ENCODE measurements at regions not wholly inside any gene's neighbourhood (a gene's known extent, or its start where the extent isn't known, plus 50 kb on each side); places are given as distances from the start of the nearest gene placed in this dataset.
A peak's percentile ranks its signal among the peaks of the same experiment; 100 is the strongest.

DNA sequence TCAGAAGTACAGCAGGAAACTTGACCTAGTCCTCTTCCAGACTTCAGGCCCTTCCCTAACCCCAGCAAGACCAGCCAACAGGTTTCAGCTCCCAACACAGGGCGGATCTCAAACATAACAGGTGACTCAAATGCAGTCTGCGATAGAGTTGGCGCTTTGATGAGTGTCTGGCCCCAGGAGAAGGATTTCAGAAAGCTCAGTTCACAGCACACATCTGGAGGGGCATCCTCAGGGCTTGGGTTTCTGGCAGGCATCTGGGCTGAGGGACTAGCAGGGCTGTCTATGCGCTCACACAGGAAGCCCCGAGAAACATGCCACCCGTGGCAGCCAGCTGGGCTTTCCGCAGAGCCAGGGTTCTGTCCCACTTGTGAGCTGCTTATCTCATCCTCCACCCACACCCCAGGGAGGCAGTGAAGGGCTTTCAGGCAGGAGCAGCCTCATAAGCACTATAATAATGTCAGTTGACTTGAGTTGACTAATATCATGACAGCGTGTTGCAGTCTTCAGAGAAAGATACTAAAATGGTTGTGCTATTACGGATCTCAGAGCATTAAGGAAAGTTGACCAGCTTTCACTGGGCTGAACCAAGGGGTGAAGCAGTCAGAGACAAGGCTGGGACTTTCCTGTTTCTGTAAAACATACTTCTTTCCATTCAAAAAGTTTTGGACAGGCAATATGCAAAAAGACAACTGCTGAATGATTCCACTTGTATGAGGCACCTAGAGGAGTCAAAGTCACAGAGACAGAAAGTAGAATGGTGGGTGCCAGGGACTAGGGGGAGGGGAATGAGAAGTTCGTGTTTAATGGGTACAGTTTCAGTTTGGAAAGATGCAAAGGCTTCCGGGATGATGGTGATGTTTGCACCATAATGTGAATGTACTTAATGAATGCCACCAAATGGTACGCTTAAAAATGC, 233.0 kb upstream of the IRF2BP2 start:
- Mint-ChIP-seq H3K9me3 (ENCODE audit: insufficient read depth) (no peaks in the 10 kb centered on the region), H3K27me3 (no peaks in the 10 kb centered on the region), H3K4me1 (peaks cover 40% of the 10 kb centered on the region), H3K27ac (peak overlapping the region; percentile 11), H3K4me3 (peak overlapping the region; percentile 50)
- Histone ChIP-seq H3K9me3 (ENCODE audit: control extremely low read depth in 1 of 3, control insufficient read depth in 2 of 3, insufficient read depth in 1 of 3, low read length in 2 of 3) (no peaks in the 10 kb centered on the region), H3K27me3 (replicated peaks in 1 of 4; ENCODE audit: control extremely low read depth in 1 of 4, control insufficient read depth in 3 of 4, insufficient read depth in 4 of 4, low read length in 3 of 4) (no peaks in the 10 kb centered on the region), H3K4me1 (ENCODE audit: control insufficient read depth in 2 of 2, insufficient read depth in 2 of 2, low read length in 2 of 2) (peaks cover 25 to 33% of the 10 kb centered on the region in 2 donors), H3K4me2 (replicated peaks; ENCODE audit: low read depth, low read length, poor library complexity, severe bottlenecking) (peak overlapping the region; percentile 34), H3K27ac (ENCODE audit: low read length in 2 of 2) (no peak overlapping the region), H3K9ac (ENCODE audit: low read length) (peak overlapping the region; percentile 20), H3K4me3 (ENCODE audit: control extremely low read depth in 1 of 5, extremely low read depth in 1 of 5, insufficient read depth in 1 of 5, low read depth in 2 of 5, low read length in 4 of 5) (no peak overlapping the region), H3K79me2 (ENCODE audit: control insufficient read depth, insufficient read depth, low read length) (no peaks in the 10 kb centered on the region), H4K20me1 (ENCODE audit: control insufficient read depth, insufficient read depth, low read length, poor library complexity, severe bottlenecking) (no peaks in the 10 kb centered on the region), H3K36me3 (replicated peaks in 1 of 2; ENCODE audit: control extremely low read depth in 1 of 2, control insufficient read depth in 1 of 2, extremely low read depth in 1 of 2, insufficient read depth in 2 of 2, low read length in 1 of 2) (no peaks in the 10 kb centered on the region), H2AFZ (ENCODE audit: insufficient read depth, low read depth, low read length, poor library complexity, severe bottlenecking) (peak overlapping the region; percentile 60)
- WGBS (ENCODE audit: insufficient coverage): 23% methylated on average over 10 of the region's 12 CpGs
- ChIA-PET POLR2A (interaction anchor here (0.5 kb wide), 1 partner anchor 321 kb away, joined by 5 read pairs; no protein-coding TSS in a partner anchor), CTCF (interaction anchor here (1.0 to 1.4 kb wide), 5 partner anchors 112 to 244 kb away, joined by 3 to 5 read pairs (median 3); no protein-coding TSS in a partner anchor)
- ATAC-seq (ENCODE audit: low read depth) (peak; percentile 65), DNase-seq (peak; percentile 49)
- intact Hi-C loops (cut with micrococcal nuclease): loop anchor here (2.0 to 10.0 kb wide), 5 partner anchors 39 to 239 kb away; partner anchors contain the start of gene IRF2BP2
- TF ChIP-seq, protein P1, sequence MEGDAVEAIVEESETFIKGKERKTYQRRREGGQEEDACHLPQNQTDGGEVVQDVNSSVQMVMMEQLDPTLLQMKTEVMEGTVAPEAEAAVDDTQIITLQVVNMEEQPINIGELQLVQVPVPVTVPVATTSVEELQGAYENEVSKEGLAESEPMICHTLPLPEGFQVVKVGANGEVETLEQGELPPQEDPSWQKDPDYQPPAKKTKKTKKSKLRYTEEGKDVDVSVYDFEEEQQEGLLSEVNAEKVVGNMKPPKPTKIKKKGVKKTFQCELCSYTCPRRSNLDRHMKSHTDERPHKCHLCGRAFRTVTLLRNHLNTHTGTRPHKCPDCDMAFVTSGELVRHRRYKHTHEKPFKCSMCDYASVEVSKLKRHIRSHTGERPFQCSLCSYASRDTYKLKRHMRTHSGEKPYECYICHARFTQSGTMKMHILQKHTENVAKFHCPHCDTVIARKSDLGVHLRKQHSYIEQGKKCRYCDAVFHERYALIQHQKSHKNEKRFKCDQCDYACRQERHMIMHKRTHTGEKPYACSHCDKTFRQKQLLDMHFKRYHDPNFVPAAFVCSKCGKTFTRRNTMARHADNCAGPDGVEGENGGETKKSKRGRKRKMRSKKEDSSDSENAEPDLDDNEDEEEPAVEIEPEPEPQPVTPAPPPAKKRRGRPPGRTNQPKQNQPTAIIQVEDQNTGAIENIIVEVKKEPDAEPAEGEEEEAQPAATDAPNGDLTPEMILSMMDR (IDR thresholded peaks at IDR 0.05): no peak
- no peak for TF ChIP-seq EZH2 (IDR thresholded peaks at IDR 0.05; ENCODE audit: borderline replicate concordance, insufficient read depth, low read depth, low read length, poor library complexity, severe bottlenecking)
